ENCODE measurements at regions not wholly inside any gene's neighbourhood (a gene's known extent, or its start where the extent isn't known, plus 50 kb on each side); places are given as distances from the start of the nearest gene placed in this dataset.

DNA sequence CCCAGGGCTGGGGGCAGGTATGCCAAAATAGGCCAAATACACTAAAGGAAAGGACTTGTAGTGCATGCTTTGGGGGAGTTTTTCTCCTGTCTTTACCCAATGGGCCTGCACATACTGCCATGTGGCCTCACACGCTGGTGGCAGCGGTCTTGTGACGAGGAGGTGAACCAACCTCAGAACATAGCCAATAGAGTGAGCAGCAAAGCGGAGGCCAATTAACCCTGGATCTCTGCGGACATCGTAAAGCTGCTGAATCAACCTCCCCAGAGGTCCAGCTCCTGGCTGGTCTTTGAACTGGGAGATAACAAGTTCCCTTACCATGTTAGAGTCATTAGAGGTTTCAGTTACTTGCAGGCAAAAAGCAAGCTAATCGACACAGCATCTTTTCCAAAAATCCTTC is 280.1 kb downstream of the PREX1 start:
- no peak for TF ChIP-seq POLR2AphosphoS5 (IDR thresholded peaks at IDR 0.05; ENCODE audit: low read depth)
- TF ChIP-seq, protein P1, sequence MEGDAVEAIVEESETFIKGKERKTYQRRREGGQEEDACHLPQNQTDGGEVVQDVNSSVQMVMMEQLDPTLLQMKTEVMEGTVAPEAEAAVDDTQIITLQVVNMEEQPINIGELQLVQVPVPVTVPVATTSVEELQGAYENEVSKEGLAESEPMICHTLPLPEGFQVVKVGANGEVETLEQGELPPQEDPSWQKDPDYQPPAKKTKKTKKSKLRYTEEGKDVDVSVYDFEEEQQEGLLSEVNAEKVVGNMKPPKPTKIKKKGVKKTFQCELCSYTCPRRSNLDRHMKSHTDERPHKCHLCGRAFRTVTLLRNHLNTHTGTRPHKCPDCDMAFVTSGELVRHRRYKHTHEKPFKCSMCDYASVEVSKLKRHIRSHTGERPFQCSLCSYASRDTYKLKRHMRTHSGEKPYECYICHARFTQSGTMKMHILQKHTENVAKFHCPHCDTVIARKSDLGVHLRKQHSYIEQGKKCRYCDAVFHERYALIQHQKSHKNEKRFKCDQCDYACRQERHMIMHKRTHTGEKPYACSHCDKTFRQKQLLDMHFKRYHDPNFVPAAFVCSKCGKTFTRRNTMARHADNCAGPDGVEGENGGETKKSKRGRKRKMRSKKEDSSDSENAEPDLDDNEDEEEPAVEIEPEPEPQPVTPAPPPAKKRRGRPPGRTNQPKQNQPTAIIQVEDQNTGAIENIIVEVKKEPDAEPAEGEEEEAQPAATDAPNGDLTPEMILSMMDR (IDR thresholded peaks at IDR 0.05; ENCODE audit: insufficient read depth, low read length), result no peak
